ENCODE measurements at regions not wholly inside any gene's neighbourhood (a gene's known extent, or its start where the extent isn't known, plus 50 kb on each side); places are given as distances from the start of the nearest gene placed in this dataset.

GRCh38 chr21:35142036-35142815, 93.1 kb upstream of the RUNX1 start:
- no peak for DNase-seq (ENCODE audit: low spot score)

GRCh38 chr21:35139382-35139715, 90.2 kb upstream of the RUNX1 start:
- no peak for DNase-seq (ENCODE audit: low spot score)

- no peak for DNase-seq (ENCODE audit: low spot score)
These were observed 89.7 kb upstream of the RUNX1 start for GRCh38 chr21:35138665-35139381.

GRCh38 chr21:35136586-35137219, 87.6 kb upstream of the RUNX1 start:
- peak; percentile 52 for DNase-seq (ENCODE audit: low spot score)

- DNase-seq (ENCODE audit: low spot score) = peak; percentile 35
These were observed 87.0 kb upstream of the RUNX1 start for GRCh38 chr21:35136106-35136505.

GRCh38 chr21:35135481-35135880, 86.4 kb upstream of the RUNX1 start:
- DNase-seq (ENCODE audit: low spot score) = no peak

- no peak for DNase-seq (ENCODE audit: low spot score)
These were observed 85.2 kb upstream of the RUNX1 start for GRCh38 chr21:35134309-35134708.

GRCh38 chr21:35128536-35128935, 79.4 kb upstream of the RUNX1 start:
- DNase-seq (ENCODE audit: low spot score) = no peak

- DNase-seq (ENCODE audit: low spot score) = no peak
These were observed 78.7 kb upstream of the RUNX1 start for GRCh38 chr21:35127851-35128250.

GRCh38 chr21:35127026-35127425, 77.9 kb upstream of the RUNX1 start:
- no peak for DNase-seq (ENCODE audit: low spot score)

GRCh38 chr21:35120631-35121180, 71.6 kb upstream of the RUNX1 start:
- no peak for DNase-seq (ENCODE audit: low spot score)

- no peak for DNase-seq (ENCODE audit: low spot score)
These were observed 70.5 kb upstream of the RUNX1 start for GRCh38 chr21:35119501-35120047.

GRCh38 chr21:35116777-35117176, 67.7 kb upstream of the RUNX1 start:
- no peak for DNase-seq (ENCODE audit: low spot score)

GRCh38 chr21:35113064-35113463, 64.0 kb upstream of the RUNX1 start:
- DNase-seq (ENCODE audit: low spot score) = no peak

- no peak for DNase-seq (ENCODE audit: low spot score)
These were observed 62.3 kb upstream of the RUNX1 start for GRCh38 chr21:35111321-35111930.

GRCh38 chr21:35108887-35109286, 59.8 kb upstream of the RUNX1 start:
- DNase-seq (ENCODE audit: low spot score) = peak; percentile 7

- DNase-seq (ENCODE audit: low spot score) = no peak
These were observed 58.4 kb upstream of the RUNX1 start for GRCh38 chr21:35107520-35107919.

GRCh38 chr21:35106246-35106835, 57.2 kb upstream of the RUNX1 start:
- no peak for DNase-seq (ENCODE audit: low spot score)

- peak; percentile 39 for DNase-seq (ENCODE audit: low spot score)
These were observed 53.6 kb upstream of the RUNX1 start for GRCh38 chr21:35102488-35103371.

GRCh38 chr21:35100349-35100811, 51.3 kb upstream of the RUNX1 start:
- no peak for DNase-seq (ENCODE audit: low spot score)
